Activated CD4-positive, alpha-beta T cell treated with anti-CD3 and anti-CD28 coated beads, Interleukin-2, amount 10 ng/mL, durations not matched to agents 7 days and 5 days (primary cell): ENCODE measurements at regions not wholly inside any gene's neighbourhood (a gene's known extent, or its start where the extent isn't known, plus 50 kb on each side); places are given as distances from the start of the nearest gene placed in this dataset.
"Not testable (repeated sequence)": the region's sequence is repeated elsewhere in the genome, so short reads cannot be mapped to it uniquely, and the experiment has no call there.

Experiments
- CTCF ChIA-PET: fragments of 350-600 bp; sonication (Branson Sonifier 250); formaldehyde crosslinking; loops from one replicate; lab custom pipeline; 2021; ENCODE audit warnings: antibody characterized with exemption; lab: Charles Lee
- POLR2A ChIA-PET: fragments of 350-600 bp; sonication (Branson Sonifier 250); formaldehyde crosslinking; loops from one replicate; lab custom pipeline; 2021; ENCODE audit warnings: antibody characterized with exemption; lab: Charles Lee
- DNase-seq: peaks from one replicate; pipeline ENCODE4 v3.0.0-alpha.2; 2020
- H3K27ac Mint-ChIP-seq: one replicate; pipeline ENCODE4 v1.8.0; 2021; ENCODE audit warnings: mild to moderate bottlenecking, moderate library complexity, mixed read lengths
- H3K27me3 Mint-ChIP-seq: one replicate; pipeline ENCODE4 v1.8.0; 2021; ENCODE audit warnings: mixed read lengths
- H3K36me3 Mint-ChIP-seq: one replicate; pipeline ENCODE4 v1.8.0; 2021; ENCODE audit warnings: low read depth, mixed read lengths
- H3K4me1 Mint-ChIP-seq: one replicate; pipeline ENCODE4 v1.8.0; 2021; ENCODE audit warnings: mixed read lengths
- H3K4me3 Mint-ChIP-seq: one replicate; pipeline ENCODE4 v1.8.0; 2021; ENCODE audit warnings: mild to moderate bottlenecking, moderate library complexity, mixed read lengths
- H3K9me3 Mint-ChIP-seq: one replicate; pipeline ENCODE4 v1.8.0; 2021; ENCODE audit warnings: mixed read lengths

- H3K4me1 Mint-ChIP-seq = no peaks in the 10 kb centered on the region
- no peak overlapping the region for H3K4me3 Mint-ChIP-seq
- no peaks in the 10 kb centered on the region for H3K9me3 Mint-ChIP-seq
- H3K27ac Mint-ChIP-seq = no peak overlapping the region
- ChIA-PET POLR2A (no interaction called here), CTCF (interaction anchor here (1.9 kb wide), 1 partner anchor 8 kb away, joined by 4 read pairs; no protein-coding TSS in a partner anchor)
- no peak for DNase-seq
- H3K27me3 Mint-ChIP-seq = no peaks in the 10 kb centered on the region
- H3K36me3 Mint-ChIP-seq = no peaks in the 10 kb centered on the region
These were observed 210.3 kb upstream of the SGO1 start for GRCh38 chr3:20396335-20396734.

GRCh38 chr3:20395692-20396091, 209.7 kb upstream of the SGO1 start:
- no peaks in the 10 kb centered on the region for H3K36me3 Mint-ChIP-seq
- H3K4me3 Mint-ChIP-seq = no peak overlapping the region
- POLR2A ChIA-PET = no interaction called here

GRCh38 chr3:20394243-20394642, 208.2 kb upstream of the SGO1 start:
- no peak overlapping the region for H3K4me3 Mint-ChIP-seq
- no peak overlapping the region for H3K27ac Mint-ChIP-seq
- no peak for DNase-seq
- H3K36me3 Mint-ChIP-seq = no peaks in the 10 kb centered on the region
- POLR2A ChIA-PET = no interaction called here
- H3K27me3 Mint-ChIP-seq = no peaks in the 10 kb centered on the region
- H3K4me1 Mint-ChIP-seq = no peaks in the 10 kb centered on the region
- no peaks in the 10 kb centered on the region for H3K9me3 Mint-ChIP-seq
- CTCF ChIA-PET = no interaction called here

More at GRCh38 chr3:20395692-20396091, 209.7 kb upstream of the SGO1 start:
- Mint-ChIP-seq H3K27me3 (no peaks in the 10 kb centered on the region), H3K9me3 (no peaks in the 10 kb centered on the region), H3K4me1 (no peaks in the 10 kb centered on the region), H3K27ac (no peak overlapping the region)
- DNase-seq = no peak
- CTCF ChIA-PET = interaction anchor here (1.9 kb wide), 1 partner anchor 9 kb away, joined by 4 read pairs; no protein-coding TSS in a partner anchor

GRCh38 chr3:20391644-20392043, 205.6 kb upstream of the SGO1 start:
- no peak for DNase-seq
- ChIA-PET CTCF (no interaction called here), POLR2A (no interaction called here)
- Mint-ChIP-seq H3K4me1 (no peaks in the 10 kb centered on the region), H3K4me3 (no peak overlapping the region), H3K27ac (no peak overlapping the region), H3K9me3 (no peaks in the 10 kb centered on the region), H3K27me3 (no peaks in the 10 kb centered on the region), H3K36me3 (no peaks in the 10 kb centered on the region)

- no peaks in the 10 kb centered on the region for H3K9me3 Mint-ChIP-seq
- H3K27ac Mint-ChIP-seq = no peak overlapping the region
- H3K4me1 Mint-ChIP-seq = no peaks in the 10 kb centered on the region
- ChIA-PET POLR2A (no interaction called here), CTCF (no interaction called here)
- no peak overlapping the region for H3K4me3 Mint-ChIP-seq
- no peak for DNase-seq
- H3K36me3 Mint-ChIP-seq = no peaks in the 10 kb centered on the region
- H3K27me3 Mint-ChIP-seq = no peaks in the 10 kb centered on the region
These were observed 203.0 kb upstream of the SGO1 start for GRCh38 chr3:20388971-20389370.

GRCh38 chr3:20380295-20380694, 194.3 kb upstream of the SGO1 start:
- DNase-seq = no peak
- H3K27ac Mint-ChIP-seq = no peak overlapping the region
- ChIA-PET CTCF (no interaction called here), POLR2A (no interaction called here)
- H3K36me3 Mint-ChIP-seq = no peaks in the 10 kb centered on the region
- no peak overlapping the region for H3K4me3 Mint-ChIP-seq
- no peaks in the 10 kb centered on the region for H3K27me3 Mint-ChIP-seq
- no peaks in the 10 kb centered on the region for H3K9me3 Mint-ChIP-seq
- no peaks in the 10 kb centered on the region for H3K4me1 Mint-ChIP-seq

- POLR2A ChIA-PET = no interaction called here
- no peaks in the 10 kb centered on the region for H3K4me1 Mint-ChIP-seq
- H3K36me3 Mint-ChIP-seq = no peaks in the 10 kb centered on the region
- H3K27me3 Mint-ChIP-seq = no peaks in the 10 kb centered on the region
- CTCF ChIA-PET = no interaction called here
- H3K27ac Mint-ChIP-seq = no peak overlapping the region
- H3K4me3 Mint-ChIP-seq = no peak overlapping the region
- no peak for DNase-seq
- H3K9me3 Mint-ChIP-seq = no peaks in the 10 kb centered on the region
These were observed 192.3 kb upstream of the SGO1 start for GRCh38 chr3:20378315-20378714.

GRCh38 chr3:20376665-20377217, 190.7 kb upstream of the SGO1 start:
- Mint-ChIP-seq H3K27me3 (no peaks in the 10 kb centered on the region), H3K4me3 (no peak overlapping the region), H3K4me1 (no peaks in the 10 kb centered on the region), H3K36me3 (no peaks in the 10 kb centered on the region), H3K27ac (no peak overlapping the region), H3K9me3 (no peaks in the 10 kb centered on the region)
- ChIA-PET CTCF (no interaction called here), POLR2A (no interaction called here)
- DNase-seq = no peak

GRCh38 chr3:20375302-20375701, 189.3 kb upstream of the SGO1 start:
- Mint-ChIP-seq H3K36me3 (no peaks in the 10 kb centered on the region), H3K4me1 (no peaks in the 10 kb centered on the region), H3K9me3 (no peaks in the 10 kb centered on the region), H3K27me3 (no peaks in the 10 kb centered on the region), H3K27ac (no peak overlapping the region), H3K4me3 (no peak overlapping the region)
- POLR2A ChIA-PET = no interaction called here
- DNase-seq = no peak
- CTCF ChIA-PET = no interaction called here

- DNase-seq, CTCF ChIA-PET, H3K27ac Mint-ChIP-seq, H3K27me3 Mint-ChIP-seq, H3K36me3 Mint-ChIP-seq, H3K4me1 Mint-ChIP-seq, POLR2A ChIA-PET, H3K9me3 Mint-ChIP-seq, H3K4me3 Mint-ChIP-seq: not testable (repeated sequence)
These were observed 184.5 kb upstream of the SGO1 start for GRCh38 chr3:20370273-20371063.

- no peak overlapping the region for H3K27ac Mint-ChIP-seq
- CTCF ChIA-PET = no interaction called here
- POLR2A ChIA-PET = no interaction called here
- H3K36me3 Mint-ChIP-seq = no peaks in the 10 kb centered on the region
- no peaks in the 10 kb centered on the region for H3K4me1 Mint-ChIP-seq
- no peaks in the 10 kb centered on the region for H3K27me3 Mint-ChIP-seq
- H3K4me3 Mint-ChIP-seq = no peak overlapping the region
- DNase-seq = no peak
- H3K9me3 Mint-ChIP-seq = no peaks in the 10 kb centered on the region
These were observed 175.0 kb upstream of the SGO1 start for GRCh38 chr3:20361000-20361399.

- Mint-ChIP-seq H3K4me1 (no peaks in the 10 kb centered on the region), H3K27me3 (no peaks in the 10 kb centered on the region), H3K4me3 (no peak overlapping the region), H3K9me3 (no peaks in the 10 kb centered on the region), H3K36me3 (no peaks in the 10 kb centered on the region), H3K27ac (no peak overlapping the region)
- no peak for DNase-seq
- CTCF ChIA-PET = no interaction called here
- POLR2A ChIA-PET = no interaction called here
These were observed 167.3 kb upstream of the SGO1 start for GRCh38 chr3:20353286-20353685.

GRCh38 chr3:20352546-20353179, 166.7 kb upstream of the SGO1 start:
- Mint-ChIP-seq H3K9me3 (no peaks in the 10 kb centered on the region), H3K36me3 (no peaks in the 10 kb centered on the region), H3K4me3 (no peak overlapping the region), H3K27ac (no peak overlapping the region), H3K27me3 (no peaks in the 10 kb centered on the region), H3K4me1 (no peaks in the 10 kb centered on the region)
- ChIA-PET POLR2A (no interaction called here), CTCF (no interaction called here)
- no peak for DNase-seq
